ENCODE measurements at regions not wholly inside any gene's neighbourhood (a gene's known extent, or its start where the extent isn't known, plus 50 kb on each side); places are given as distances from the start of the nearest gene placed in this dataset.

DNA sequence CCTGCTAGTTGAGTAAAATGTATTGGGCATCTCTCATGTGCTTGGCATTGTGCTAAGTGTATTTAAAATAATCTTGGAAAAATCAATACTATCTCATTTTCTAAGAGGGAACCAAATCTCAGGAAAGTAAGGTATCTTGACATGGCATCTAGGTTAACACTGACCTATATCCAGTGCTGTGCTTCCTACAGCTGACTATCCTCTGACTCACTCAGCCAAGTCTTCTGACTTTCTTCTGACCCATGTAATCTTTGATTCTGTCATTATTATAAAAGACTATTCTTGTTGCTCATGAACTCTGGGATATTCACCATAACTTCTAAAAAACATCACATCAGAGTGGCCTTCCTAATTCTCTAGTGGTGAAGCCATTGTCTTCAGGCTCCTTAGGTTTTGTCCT lies 304.1 kb upstream of the TENM4 start:
- no peak for ATAC-seq
- no peak for TF ChIP-seq CSDC2 (CRISPR knock-in tag; IDR thresholded peaks at IDR 0.05)
- no peak for TF ChIP-seq POU6F1 (CRISPR knock-in tag; IDR thresholded peaks at IDR 0.05; ENCODE audit: borderline replicate concordance, low read depth)
- no peak for TF ChIP-seq GLIS3 (CRISPR knock-in tag; IDR thresholded peaks at IDR 0.05)
- TF ChIP-seq OSR1 (CRISPR knock-in tag; IDR thresholded peaks at IDR 0.05): no peak
- no peak for TF ChIP-seq SNAI2 (CRISPR knock-in tag; IDR thresholded peaks at IDR 0.05)
- TF ChIP-seq ZNF70 (CRISPR knock-in tag; IDR thresholded peaks at IDR 0.05): no peak
- TF ChIP-seq ZNF8 (CRISPR knock-in tag; IDR thresholded peaks at IDR 0.05): no peak

- ATAC-seq: no peak
- TF ChIP-seq RARB (CRISPR knock-in tag; IDR thresholded peaks at IDR 0.05) (no peak), ZNF70 (CRISPR knock-in tag; IDR thresholded peaks at IDR 0.05) (no peak), ZC3H10 (CRISPR knock-in tag; IDR thresholded peaks at IDR 0.05) (no peak), GLIS3 (CRISPR knock-in tag; IDR thresholded peaks at IDR 0.05) (no peak), ZNF565 (CRISPR knock-in tag; conservative IDR thresholded peaks at IDR 0.05; ENCODE audit: low read depth) (no peak), CSDC2 (CRISPR knock-in tag; IDR thresholded peaks at IDR 0.05) (no peak), ZFP3 (CRISPR knock-in tag; IDR thresholded peaks at IDR 0.05) (no peak), CREB5 (CRISPR knock-in tag; IDR thresholded peaks at IDR 0.05; ENCODE audit: low read depth) (no peak), ARNTL (CRISPR knock-in tag; IDR thresholded peaks at IDR 0.05; ENCODE audit: borderline replicate concordance, low read depth) (no peak), TSHZ2 (CRISPR knock-in tag; IDR thresholded peaks at IDR 0.05) (no peak), BACH2 (CRISPR knock-in tag; IDR thresholded peaks at IDR 0.05; ENCODE audit: borderline replicate concordance) (no peak), POU6F1 (CRISPR knock-in tag; IDR thresholded peaks at IDR 0.05; ENCODE audit: borderline replicate concordance, low read depth) (no peak)
- TF ChIP-seq, protein P1, sequence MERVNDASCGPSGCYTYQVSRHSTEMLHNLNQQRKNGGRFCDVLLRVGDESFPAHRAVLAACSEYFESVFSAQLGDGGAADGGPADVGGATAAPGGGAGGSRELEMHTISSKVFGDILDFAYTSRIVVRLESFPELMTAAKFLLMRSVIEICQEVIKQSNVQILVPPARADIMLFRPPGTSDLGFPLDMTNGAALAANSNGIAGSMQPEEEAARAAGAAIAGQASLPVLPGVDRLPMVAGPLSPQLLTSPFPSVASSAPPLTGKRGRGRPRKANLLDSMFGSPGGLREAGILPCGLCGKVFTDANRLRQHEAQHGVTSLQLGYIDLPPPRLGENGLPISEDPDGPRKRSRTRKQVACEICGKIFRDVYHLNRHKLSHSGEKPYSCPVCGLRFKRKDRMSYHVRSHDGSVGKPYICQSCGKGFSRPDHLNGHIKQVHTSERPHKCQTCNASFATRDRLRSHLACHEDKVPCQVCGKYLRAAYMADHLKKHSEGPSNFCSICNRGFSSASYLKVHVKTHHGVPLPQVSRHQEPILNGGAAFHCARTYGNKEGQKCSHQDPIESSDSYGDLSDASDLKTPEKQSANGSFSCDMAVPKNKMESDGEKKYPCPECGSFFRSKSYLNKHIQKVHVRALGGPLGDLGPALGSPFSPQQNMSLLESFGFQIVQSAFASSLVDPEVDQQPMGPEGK (CRISPR knock-in tag; IDR thresholded peaks at IDR 0.05; ENCODE audit: borderline replicate concordance): no peak
Measured at GRCh38 chr11:79742176-79742575, 301.3 kb upstream of the TENM4 start.

DNA sequence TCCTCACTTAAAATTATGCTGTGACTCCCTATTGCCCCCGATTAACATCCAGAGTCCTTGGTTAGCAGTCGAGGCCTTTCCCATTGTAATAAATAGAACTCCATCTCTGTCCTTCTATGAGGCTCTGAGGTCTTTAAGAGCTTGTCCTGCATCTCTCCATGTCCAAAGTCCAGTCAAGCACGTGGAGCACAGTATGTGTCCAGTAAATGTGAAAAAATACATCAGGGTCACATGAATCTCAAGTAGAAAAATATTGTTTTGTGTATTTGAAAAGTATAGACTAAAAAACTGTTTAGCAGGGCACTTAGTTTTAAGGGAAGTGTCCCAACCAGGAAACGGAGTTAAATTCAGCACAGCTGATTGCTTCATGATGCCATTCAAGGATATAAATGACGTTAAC lies 298.8 kb upstream of the TENM4 start:
- no peak for ATAC-seq
- TF ChIP-seq SNAI2 (CRISPR knock-in tag; IDR thresholded peaks at IDR 0.05) (no peak), ISL1 (CRISPR knock-in tag; IDR thresholded peaks at IDR 0.05) (no peak)

DNA sequence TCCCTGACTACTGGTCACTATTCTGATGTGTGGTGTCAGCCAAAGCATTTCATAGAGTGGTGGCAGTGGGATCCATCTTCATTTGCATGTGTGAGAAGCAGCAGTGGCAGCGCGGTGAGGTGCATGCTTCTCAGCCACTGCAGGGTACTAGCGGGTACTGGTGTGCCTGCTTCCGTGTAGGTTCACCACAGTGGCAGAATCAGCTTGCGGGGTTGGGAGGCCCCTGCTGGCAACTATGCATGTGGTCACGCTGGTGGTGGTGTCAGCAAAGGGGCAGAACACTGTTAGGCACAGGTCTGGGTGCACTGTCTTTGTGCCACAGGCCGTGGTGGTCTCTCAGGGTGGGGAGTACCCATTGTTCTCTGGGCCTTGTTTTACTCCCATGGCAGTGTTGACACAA lies 286.4 kb upstream of the TENM4 start:
- TF ChIP-seq OSR1 (CRISPR knock-in tag; IDR thresholded peaks at IDR 0.05) (no peak), RARB (CRISPR knock-in tag; IDR thresholded peaks at IDR 0.05) (no peak), ARNTL (CRISPR knock-in tag; IDR thresholded peaks at IDR 0.05; ENCODE audit: borderline replicate concordance, low read depth) (no peak), TOX (CRISPR knock-in tag; IDR thresholded peaks at IDR 0.05; ENCODE audit: borderline replicate concordance) (no peak), ZNF8 (CRISPR knock-in tag; IDR thresholded peaks at IDR 0.05) (no peak), BACH2 (CRISPR knock-in tag; IDR thresholded peaks at IDR 0.05; ENCODE audit: borderline replicate concordance) (no peak), SNAI2 (CRISPR knock-in tag; IDR thresholded peaks at IDR 0.05) (no peak), POU6F1 (CRISPR knock-in tag; IDR thresholded peaks at IDR 0.05; ENCODE audit: borderline replicate concordance, low read depth) (no peak)
- no peak for ATAC-seq

Measured in SK-N-SH treated with all-trans-retinoic acid at 6 μM for 48 hours (cell line).